Right lobe of liver (tissue), 4 donors: ENCODE measurements at regions not wholly inside any gene's neighbourhood (a gene's known extent, or its start where the extent isn't known, plus 50 kb on each side); places are given as distances from the start of the nearest gene placed in this dataset.

Experiments
- POLR2A ChIP-seq: fragments of 450-650 bp; IDR thresholded peaks from one replicate; pipeline ENCODE4 v1.6.1; 2017; ENCODE audit warnings: antibody characterized with exemption, mild to moderate bottlenecking
- TF ChIP-seq, protein P1 (sequence below), 4 donors: fragments of 200-600 bp in 3 of 4; fragments of 450-650 bp in 1 of 4; IDR thresholded peaks; one replicate each; pipeline versions ENCODE4 v1.5.1 to v1.8.0; 2016 to 2022; ENCODE audit warnings: antibody characterized with exemption in 4 of 4, mild to moderate bottlenecking in 2 of 4
- donor health status: DM: no; HTN: no; CAD: no.
- donor health status: DM: no; HTN: no; CAD: no.
- donor health status: DM: no; HTN: yes; CAD: no.

GRCh38 chr5:73382401-73382740 is 66.2 kb downstream of the FOXD1 start:
- TF ChIP-seq POLR2A, result no peak
- TF ChIP-seq, protein P1, sequence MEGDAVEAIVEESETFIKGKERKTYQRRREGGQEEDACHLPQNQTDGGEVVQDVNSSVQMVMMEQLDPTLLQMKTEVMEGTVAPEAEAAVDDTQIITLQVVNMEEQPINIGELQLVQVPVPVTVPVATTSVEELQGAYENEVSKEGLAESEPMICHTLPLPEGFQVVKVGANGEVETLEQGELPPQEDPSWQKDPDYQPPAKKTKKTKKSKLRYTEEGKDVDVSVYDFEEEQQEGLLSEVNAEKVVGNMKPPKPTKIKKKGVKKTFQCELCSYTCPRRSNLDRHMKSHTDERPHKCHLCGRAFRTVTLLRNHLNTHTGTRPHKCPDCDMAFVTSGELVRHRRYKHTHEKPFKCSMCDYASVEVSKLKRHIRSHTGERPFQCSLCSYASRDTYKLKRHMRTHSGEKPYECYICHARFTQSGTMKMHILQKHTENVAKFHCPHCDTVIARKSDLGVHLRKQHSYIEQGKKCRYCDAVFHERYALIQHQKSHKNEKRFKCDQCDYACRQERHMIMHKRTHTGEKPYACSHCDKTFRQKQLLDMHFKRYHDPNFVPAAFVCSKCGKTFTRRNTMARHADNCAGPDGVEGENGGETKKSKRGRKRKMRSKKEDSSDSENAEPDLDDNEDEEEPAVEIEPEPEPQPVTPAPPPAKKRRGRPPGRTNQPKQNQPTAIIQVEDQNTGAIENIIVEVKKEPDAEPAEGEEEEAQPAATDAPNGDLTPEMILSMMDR (IDR thresholded peaks at IDR 0.05), result no peak
